CD14-positive monocyte (primary cell): ENCODE measurements at regions not wholly inside any gene's neighbourhood (a gene's known extent, or its start where the extent isn't known, plus 50 kb on each side); places are given as distances from the start of the nearest gene placed in this dataset.
A peak's percentile ranks its signal among the peaks of the same experiment; 100 is the strongest.

Source experiments
- DNase-seq, 3 donors: peaks; one replicate each; pipeline ENCODE4 v3.0.0-alpha.2; 2011 to 2022
- H2AFZ ChIP-seq: 2 replicates; pipeline ENCODE4 v1.6.0; 2012; ENCODE audit warnings: mild to moderate bottlenecking, low read depth, low read length, inconsistent platforms; ENCODE audit not compliant: insufficient read depth, poor library complexity, severe bottlenecking
- H3K27ac ChIP-seq, 2 donors: 1 replicate in 1 of 2; 2 replicates in 1 of 2; pipeline ENCODE4 v1.5.1; 2012 to 2013; ENCODE audit warnings: low read length in 2 of 2, control low read depth in 1 of 2, inconsistent platforms in 1 of 2, low read depth in 1 of 2, mild to moderate bottlenecking in 1 of 2
- H3K27me3 ChIP-seq, 2 donors: one replicate each; pipeline versions ENCODE4 v1.6.0 to v1.6.1; 2011 to 2013; ENCODE audit warnings: low read length in 2 of 2; ENCODE audit not compliant: control insufficient read depth in 2 of 2, insufficient read depth in 2 of 2
- H3K36me3 ChIP-seq, 2 donors: replicated peaks in 1 of 2; 1 replicate in 1 of 2; 2 replicates in 1 of 2; pipeline versions ENCODE4 v1.5.1 to v1.6.1; 2012 to 2013; ENCODE audit warnings: low read length in 2 of 2, control low read depth in 1 of 2, inconsistent platforms in 1 of 2, mild to moderate bottlenecking in 1 of 2; ENCODE audit not compliant: insufficient read depth in 2 of 2, control insufficient read depth in 1 of 2
- H3K4me1 ChIP-seq, 2 donors: 1 replicate in 1 of 2; 2 replicates in 1 of 2; pipeline versions ENCODE4 v1.5.1 to v1.6.1; 2012 to 2013; ENCODE audit warnings: low read length in 2 of 2, control low read depth in 1 of 2, inconsistent platforms in 1 of 2, mild to moderate bottlenecking in 1 of 2, moderate library complexity in 1 of 2; ENCODE audit not compliant: insufficient read depth in 2 of 2, control insufficient read depth in 1 of 2
- H3K4me2 ChIP-seq: replicated peaks from 2 replicates; pipeline ENCODE3; 2012; ENCODE audit warnings: low read length, moderate library complexity, mild to moderate bottlenecking; ENCODE audit not compliant: poor library complexity, severe bottlenecking; ENCODE audit errors: extremely low read depth
- H3K4me3 ChIP-seq, 3 experiments: fragments of 200-600 bp in 1 of 3; sonication (generic) in 1 of 3; replicated peaks in 1 of 3; 1 replicate in 2 of 3; 2 replicates in 1 of 3; pipeline ENCODE4 v1.5.1; 2011 to 2013; ENCODE audit warnings: low read length in 3 of 3, mild to moderate bottlenecking in 3 of 3, control low read depth in 2 of 3, low read depth in 2 of 3, inconsistent platforms in 1 of 3, moderate library complexity in 1 of 3
- H3K79me2 ChIP-seq: 2 replicates; pipeline ENCODE4 v1.6.0; 2012; ENCODE audit warnings: mild to moderate bottlenecking, control low read depth, inconsistent platforms, low read length, moderate library complexity; ENCODE audit not compliant: insufficient read depth
- H3K9ac ChIP-seq: 2 replicates; pipeline ENCODE4 v1.6.0; 2017; ENCODE audit warnings: low read length, mild to moderate bottlenecking; ENCODE audit not compliant: insufficient read depth, poor library complexity, severe bottlenecking
- H3K9me3 ChIP-seq, 2 donors: replicated peaks in 1 of 2; 1 replicate in 1 of 2; 2 replicates in 1 of 2; pipeline versions ENCODE4 v1.5.1 to v1.6.1; 2012 to 2013; ENCODE audit warnings: low read length in 2 of 2, control low read depth in 1 of 2; ENCODE audit not compliant: control insufficient read depth in 1 of 2, insufficient read depth in 1 of 2
- H4K20me1 ChIP-seq: 2 replicates; pipeline ENCODE4 v1.6.0; 2012; ENCODE audit warnings: mild to moderate bottlenecking, low read length, control low read depth, moderate library complexity; ENCODE audit not compliant: insufficient read depth
- H3K27ac Mint-ChIP-seq, 7 donors: one replicate each; pipeline ENCODE4 v1.8.0; 2020; ENCODE audit warnings: mild to moderate bottlenecking in 7 of 7, mixed read lengths in 7 of 7, moderate library complexity in 6 of 7, inconsistent platforms in 2 of 7
- H3K27me3 Mint-ChIP-seq, 3 donors: one replicate each; pipeline ENCODE4 v1.8.0; 2021 to 2022; ENCODE audit warnings: low read depth in 3 of 3, mild to moderate bottlenecking in 3 of 3, mixed read lengths in 3 of 3, moderate library complexity in 3 of 3, inconsistent platforms in 1 of 3
- H3K36me3 Mint-ChIP-seq, 2 donors: one replicate each; pipeline ENCODE4 v1.8.0; 2020; ENCODE audit warnings: mixed read lengths in 2 of 2, inconsistent platforms in 1 of 2, mild to moderate bottlenecking in 1 of 2
- H3K4me1 Mint-ChIP-seq: one replicate; pipeline ENCODE4 v1.8.0; 2020; ENCODE audit warnings: mild to moderate bottlenecking, mixed read lengths
- H3K4me3 Mint-ChIP-seq, 2 donors: one replicate each; pipeline ENCODE4 v1.8.0; 2020; ENCODE audit warnings: mild to moderate bottlenecking in 2 of 2, mixed read lengths in 2 of 2, moderate library complexity in 1 of 2
- H3K9me3 Mint-ChIP-seq, 7 donors: one replicate each; pipeline ENCODE4 v1.8.0; 2020 to 2022; ENCODE audit warnings: mixed read lengths in 7 of 7, mild to moderate bottlenecking in 6 of 7, moderate library complexity in 6 of 7, inconsistent platforms in 2 of 7
- WGBS: methylation state at CpG from one replicate; pipeline ENCODE4 v1.1.5; 2013; ENCODE audit warnings: missing lambda C conversion rate; ENCODE audit not compliant: insufficient coverage; 5-methylcytosine and 5-hydroxymethylcytosine counted together
- intact Hi-C, 2 donors: fragments of 100-400 bp; cut with micrococcal nuclease; formaldehyde crosslinking; loops; one replicate each; pipeline versions ENCODE4 v1.15.0 to v1.15.1; 2023
- TF ChIP-seq, protein P1 (sequence below): fragments of 200-600 bp; IDR thresholded peaks from one replicate; pipeline ENCODE4 v1.8.0; 2022; ENCODE audit warnings: antibody characterized with exemption, mild to moderate bottlenecking

DNA sequence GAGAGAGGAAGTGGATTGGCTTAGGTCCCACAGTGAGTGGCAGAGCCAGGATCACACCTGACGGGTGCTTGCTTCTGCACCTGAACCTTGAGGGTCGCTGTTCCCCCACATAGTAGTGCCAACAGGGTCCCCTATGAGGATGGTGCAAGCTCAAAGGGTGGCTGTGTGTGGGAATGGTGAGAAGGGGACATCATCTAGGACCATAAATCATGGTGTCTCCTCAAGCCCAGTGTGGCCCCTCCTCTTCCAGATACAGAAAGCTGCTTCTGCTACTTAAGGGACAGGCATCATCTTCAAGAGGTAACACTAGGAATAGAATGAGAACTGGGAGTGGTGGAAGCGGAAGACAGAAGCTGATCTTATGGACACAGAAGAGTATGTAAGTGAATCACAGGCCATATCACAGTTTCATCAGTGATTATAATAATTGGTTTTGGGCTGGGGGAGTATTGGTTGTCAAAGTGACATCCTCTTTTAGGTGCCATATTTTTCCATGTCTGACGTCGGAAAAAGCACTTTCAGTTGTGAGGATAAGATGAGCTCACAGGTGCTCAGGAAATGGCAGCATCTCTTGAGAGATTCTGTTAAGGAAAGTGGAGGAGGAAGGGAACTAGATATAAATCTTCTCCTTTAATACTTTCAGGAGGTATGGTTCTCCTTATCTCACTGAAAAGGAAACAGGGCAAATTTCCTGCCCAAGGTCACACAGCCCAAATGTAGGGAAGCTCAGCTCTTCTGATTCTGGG lies 83.2 kb upstream of the HNF1B start:
- no peaks in the 10 kb centered on the region for H3K36me3 Mint-ChIP-seq
- peak overlapping the region; percentile 24 for H2AFZ ChIP-seq
- peak overlapping the region; percentile 92 to 96 (median 94) for H3K27ac Mint-ChIP-seq

More for the DNA sequence above, 83.2 kb upstream of the HNF1B start:
- Histone ChIP-seq H3K27ac (peak overlapping the region; percentile 69 to 86), H3K4me1 (peaks cover 78 to 80% of the 10 kb centered on the region in 2 donors), H3K9ac (peak overlapping the region; percentile 39), H3K79me2 (peaks cover 10% of the 10 kb centered on the region), H4K20me1 (no peaks in the 10 kb centered on the region), H3K4me3 (peak overlapping the region; percentile 2 to 63 (median 24)), H3K27me3 (no peaks in the 10 kb centered on the region), H3K36me3 (no peaks in the 10 kb centered on the region), H3K4me2 (peak overlapping the region; percentile 66), H3K9me3 (no peaks in the 10 kb centered on the region)
- TF ChIP-seq, protein P1, sequence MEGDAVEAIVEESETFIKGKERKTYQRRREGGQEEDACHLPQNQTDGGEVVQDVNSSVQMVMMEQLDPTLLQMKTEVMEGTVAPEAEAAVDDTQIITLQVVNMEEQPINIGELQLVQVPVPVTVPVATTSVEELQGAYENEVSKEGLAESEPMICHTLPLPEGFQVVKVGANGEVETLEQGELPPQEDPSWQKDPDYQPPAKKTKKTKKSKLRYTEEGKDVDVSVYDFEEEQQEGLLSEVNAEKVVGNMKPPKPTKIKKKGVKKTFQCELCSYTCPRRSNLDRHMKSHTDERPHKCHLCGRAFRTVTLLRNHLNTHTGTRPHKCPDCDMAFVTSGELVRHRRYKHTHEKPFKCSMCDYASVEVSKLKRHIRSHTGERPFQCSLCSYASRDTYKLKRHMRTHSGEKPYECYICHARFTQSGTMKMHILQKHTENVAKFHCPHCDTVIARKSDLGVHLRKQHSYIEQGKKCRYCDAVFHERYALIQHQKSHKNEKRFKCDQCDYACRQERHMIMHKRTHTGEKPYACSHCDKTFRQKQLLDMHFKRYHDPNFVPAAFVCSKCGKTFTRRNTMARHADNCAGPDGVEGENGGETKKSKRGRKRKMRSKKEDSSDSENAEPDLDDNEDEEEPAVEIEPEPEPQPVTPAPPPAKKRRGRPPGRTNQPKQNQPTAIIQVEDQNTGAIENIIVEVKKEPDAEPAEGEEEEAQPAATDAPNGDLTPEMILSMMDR, result no peak
- no peaks in the 10 kb centered on the region for H3K9me3 Mint-ChIP-seq
- peak overlapping the region; percentile 56 to 84 for H3K4me3 Mint-ChIP-seq
- WGBS, result 75% methylated on average over 2 of the region's 5 CpGs
- intact Hi-C loops, result no loop called here
- peaks cover 84% of the 10 kb centered on the region for H3K4me1 Mint-ChIP-seq
- H3K27me3 Mint-ChIP-seq, result peaks cover 0 to 1% (median 0%) of the 10 kb centered on the region in 3 donors
- DNase-seq, result no peak
